HCT116 (cell line): ENCODE measurements at regions not wholly inside any gene's neighbourhood (a gene's known extent, or its start where the extent isn't known, plus 50 kb on each side); places are given as distances from the start of the nearest gene placed in this dataset.

Experiments used
- ATAC-seq: fragments of 200-7000 bp; cut with Tn5 transposase; 2 replicates; pipeline ENCODE4 v1.9.1; 2020; ENCODE audit warnings: mild to moderate bottlenecking, moderate library complexity
- BruUV-seq: library from RNA; stranded (reverse); fragments of 400-500 nt; replicated peaks from 2 replicates; lab custom pipeline; 2021; lab: Mats Ljungman, UMichigan
- CTCF ChIA-PET: fragments of 300-600 bp; sonication (Branson Sonifier 250); formaldehyde crosslinking; loops from one replicate; lab custom pipeline; 2021; ENCODE audit warnings: antibody characterized with exemption; lab: Charles Lee
- POLR2A ChIA-PET: fragments of 300-600, 350-600 bp; sonication (Branson Sonifier 250); formaldehyde crosslinking; loops from one replicate; lab custom pipeline; 2021; ENCODE audit warnings: antibody characterized with exemption; lab: Charles Lee
- RAD21 ChIA-PET, 2 experiments: fragments of 300-600 bp; sonication (Branson Sonifier 250); formaldehyde crosslinking; loops; one replicate each; lab custom pipeline; 2023; ENCODE audit warnings: low total read pairs in 2 of 2; ENCODE audit not compliant: uncharacterized antibody in 2 of 2, unreplicated experiment in 2 of 2, low non-redundant PET in 1 of 2; lab: Charles Lee
- DNase-seq: peaks from one replicate; pipeline ENCODE4 v3.0.0-alpha.2; 2010; ENCODE audit warnings: low read depth, low spot score
- H2AFZ ChIP-seq: fragments of 200-600 bp; shearing (Covaris generic), sonication (generic); 2 replicates; pipeline ENCODE4 v1.6.1; 2017; ENCODE audit warnings: low read depth, mixed run types, mixed read lengths, antibody characterized with exemption, low read length; ENCODE audit not compliant: poor library complexity, severe bottlenecking
- H3K27ac ChIP-seq: 2 replicates; pipeline ENCODE4 v1.5.1; 2012; ENCODE audit warnings: low read depth, low read length
- H3K27me3 ChIP-seq: fragments of 200-600 bp; sonication (generic); 2 replicates; pipeline ENCODE4 v1.6.1; 2016; ENCODE audit warnings: mixed run types, low read length, mixed read lengths; ENCODE audit not compliant: insufficient read depth
- H3K36me3 ChIP-seq, 2 experiments: fragments of 200-500 bp in 1 of 2; fragments of 200-600 bp in 1 of 2; sonication (Bioruptor generic) in 1 of 2; sonication (generic) in 1 of 2; 2 replicates each; pipeline versions ENCODE4 v1.5.1 to v1.6.1; 2014 to 2016; ENCODE audit warnings: low read length in 2 of 2, inconsistent platforms in 1 of 2, mixed read lengths in 1 of 2, mixed run types in 1 of 2; ENCODE audit not compliant: insufficient read depth in 2 of 2, control insufficient read depth in 1 of 2
- H3K4me1 ChIP-seq, 2 experiments: fragments of 200-600 bp in 1 of 2; sonication (generic) in 1 of 2; 2 replicates each; pipeline versions ENCODE4 v1.5.1 to v1.6.1; 2012 to 2017; ENCODE audit warnings: low read length in 2 of 2, inconsistent platforms in 1 of 2, mild to moderate bottlenecking in 1 of 2, mixed read lengths in 1 of 2, mixed run types in 1 of 2, moderate library complexity in 1 of 2; ENCODE audit not compliant: insufficient read depth in 2 of 2, control insufficient read depth in 1 of 2
- H3K4me2 ChIP-seq: fragments of 200-600 bp; sonication (generic); 2 replicates; pipeline ENCODE4 v1.6.1; 2017; ENCODE audit warnings: mixed run types, low read length, mixed read lengths
- H3K4me3 ChIP-seq, 2 experiments: fragments of 200-600 bp in 1 of 2; sonication (generic) in 1 of 2; replicated peaks in 1 of 2; 2 replicates each; pipeline ENCODE4 v1.5.1; 2011 to 2016; ENCODE audit warnings: low read length in 2 of 2, control low read depth in 1 of 2, low read depth in 1 of 2, mild to moderate bottlenecking in 1 of 2, mixed read lengths in 1 of 2, mixed run types in 1 of 2
- H3K79me2 ChIP-seq: fragments of 200-600 bp; sonication (generic); 2 replicates; pipeline ENCODE4 v1.6.1; 2017; ENCODE audit warnings: mild to moderate bottlenecking, mixed run types, low read length, moderate library complexity, mixed read lengths; ENCODE audit not compliant: insufficient read depth
- H3K9ac ChIP-seq: fragments of 200-600 bp; sonication (generic); 2 replicates; pipeline ENCODE4 v1.6.1; 2016; ENCODE audit warnings: low read length, mixed read lengths
- H3K9me2 ChIP-seq: fragments of 200-600 bp; sonication (generic), shearing (Covaris generic); 2 replicates; pipeline ENCODE4 v1.6.1; 2017; ENCODE audit warnings: mixed run types, mild to moderate bottlenecking, moderate library complexity; ENCODE audit not compliant: insufficient read depth
- H3K9me3 ChIP-seq, 2 experiments: fragments of 200-500 bp in 1 of 2; fragments of 200-600 bp in 1 of 2; sonication (Bioruptor generic) in 1 of 2; sonication (generic) in 1 of 2; 2 replicates each; pipeline ENCODE4 v1.6.1; 2014 to 2017; ENCODE audit warnings: low read length in 2 of 2, mixed read lengths in 2 of 2, inconsistent platforms in 1 of 2, low read depth in 1 of 2, mild to moderate bottlenecking in 1 of 2, mixed run types in 1 of 2, moderate library complexity in 1 of 2; ENCODE audit not compliant: control insufficient read depth in 1 of 2, insufficient read depth in 1 of 2
- H4K20me1 ChIP-seq: fragments of 200-600 bp; sonication (generic), shearing (Covaris generic); 2 replicates; pipeline ENCODE4 v1.6.1; 2017; ENCODE audit warnings: mixed run types, mild to moderate bottlenecking, moderate library complexity; ENCODE audit not compliant: insufficient read depth
- ATF3 ChIP-seq: IDR thresholded peaks from 2 replicates; pipeline ENCODE4 v1.6.1; 2012
- CTCF ChIP-seq, 3 experiments: fragments of 200-600 bp in 1 of 3; sonication (generic) in 1 of 3; IDR thresholded peaks in 2 of 3; conservative IDR thresholded peaks in 1 of 3; 2 replicates each; pipeline ENCODE4 v1.5.1; 2012 to 2017; ENCODE audit warnings: low read depth in 2 of 3, low read length in 2 of 3, antibody characterized with exemption in 1 of 3, borderline replicate concordance in 1 of 3, control low read depth in 1 of 3, mild to moderate bottlenecking in 1 of 3, mixed read lengths in 1 of 3, mixed run types in 1 of 3, moderate library complexity in 1 of 3; ENCODE audit not compliant: insufficient read depth in 1 of 3
- EGR1 ChIP-seq: IDR thresholded peaks from 2 replicates; pipeline ENCODE4 v1.6.1; 2012; ENCODE audit warnings: low read depth
- ELF1 ChIP-seq: IDR thresholded peaks from 2 replicates; pipeline ENCODE4 v1.6.1; 2012; ENCODE audit warnings: low read depth, borderline replicate concordance
- EZH2 ChIP-seq: fragments of 200-600 bp; sonication (generic); IDR thresholded peaks from 2 replicates; pipeline ENCODE4 v1.6.1; 2017; ENCODE audit warnings: antibody characterized with exemption, mixed run types
- EZH2phosphoT487 ChIP-seq: fragments of 200-600 bp; IDR thresholded peaks from 2 replicates; pipeline ENCODE4 v1.6.1; 2018; ENCODE audit warnings: antibody characterized with exemption, borderline replicate concordance
- FOSL1 ChIP-seq: IDR thresholded peaks from 2 replicates; pipeline ENCODE4 v1.6.1; 2012; ENCODE audit warnings: low read depth
- MAX ChIP-seq: IDR thresholded peaks from 2 replicates; pipeline ENCODE4 v1.6.1; 2012
- POLR2A ChIP-seq: IDR thresholded peaks from 2 replicates; pipeline ENCODE4 v1.7.0; 2011; ENCODE audit warnings: borderline replicate concordance; ENCODE audit not compliant: insufficient read depth, insufficient read length; ENCODE audit errors: extremely low read depth
- POLR2AphosphoS5 ChIP-seq: IDR thresholded peaks from 2 replicates; pipeline ENCODE4 v1.6.1; 2011; ENCODE audit warnings: mild to moderate bottlenecking, low read depth, low read length, moderate library complexity
- RAD21 ChIP-seq: IDR thresholded peaks from 2 replicates; pipeline ENCODE4 v1.6.1; 2012; ENCODE audit warnings: low read depth, mild to moderate bottlenecking
- SIN3A ChIP-seq: IDR thresholded peaks from 2 replicates; pipeline ENCODE4 v1.6.1; 2012; ENCODE audit warnings: low read depth
- SRF ChIP-seq: IDR thresholded peaks from 2 replicates; pipeline ENCODE4 v1.6.1; 2012; ENCODE audit warnings: low read depth
- TCF7L2 ChIP-seq: IDR thresholded peaks from 2 replicates; pipeline ENCODE4 v1.7.0; 2011; ENCODE audit warnings: borderline replicate concordance, inconsistent platforms; ENCODE audit not compliant: insufficient read depth, insufficient read length; ENCODE audit errors: extremely low read depth
- ZBTB33 ChIP-seq: IDR thresholded peaks from 2 replicates; pipeline ENCODE4 v1.6.1; 2011; ENCODE audit warnings: mild to moderate bottlenecking, low read length, moderate library complexity; ENCODE audit not compliant: insufficient replicate concordance; ENCODE audit errors: extremely low read depth
- ZFX ChIP-seq: fragments of 450-650 bp; IDR thresholded peaks from 2 replicates; pipeline ENCODE4 v1.6.1; 2017
- ZNF274 ChIP-seq: fragments of 200-500 bp; sonication (Bioruptor generic); IDR thresholded peaks from 2 replicates; pipeline ENCODE4 v1.6.1; 2014; ENCODE audit warnings: mild to moderate bottlenecking, low read depth, low read length, inconsistent platforms
- intact Hi-C: fragments of 100-400 bp; cut with micrococcal nuclease; formaldehyde crosslinking; loops from 2 replicates; pipeline ENCODE4 v1.10.0; 2022

GRCh38 chr20:20856956-20857355, 144.5 kb upstream of the RALGAPA2 start:
- no peak overlapping the region for H2AFZ ChIP-seq
- no peaks in the 10 kb centered on the region for H3K27me3 ChIP-seq
- H3K4me3 ChIP-seq, result no peak overlapping the region
- ChIA-PET POLR2A (no interaction called here), RAD21 (no interaction called here), CTCF (no interaction called here)
- ATAC-seq (no peak), DNase-seq (no peak)
- no peaks in the 10 kb centered on the region for H3K36me3 ChIP-seq
- no peak overlapping the region for H3K4me2 ChIP-seq
- H3K4me1 ChIP-seq, result no peaks in the 10 kb centered on the region
- H3K9me3 ChIP-seq, result no peaks in the 10 kb centered on the region
- no peaks in the 10 kb centered on the region for H3K9me2 ChIP-seq
- no peaks in the 10 kb centered on the region for H4K20me1 ChIP-seq
- intact Hi-C loops, result no loop called here
- TF ChIP-seq ZNF274, result no peak
- no peak for TF ChIP-seq TCF7L2
- no peak for TF ChIP-seq FOSL1
- no peak for TF ChIP-seq EZH2phosphoT487
- TF ChIP-seq ELF1, result no peak
- no peak for TF ChIP-seq SIN3A
- TF ChIP-seq ZFX, result no peak
- TF ChIP-seq POLR2AphosphoS5, result no peak
- no peak for TF ChIP-seq RAD21
- TF ChIP-seq EGR1, result no peak
- no peak for TF ChIP-seq EZH2
- TF ChIP-seq POLR2A, result no peak
- no peaks in the 10 kb centered on the region for H3K79me2 ChIP-seq
- H3K9ac ChIP-seq, result no peak overlapping the region
- no peak overlapping the region for H3K27ac ChIP-seq
- BruUV-seq, result no TSS peak

- CTCF ChIA-PET, result no interaction called here
- DNase-seq (no peak), ATAC-seq (no peak)
- no TSS peak for BruUV-seq
- no peak overlapping the region for H3K4me2 ChIP-seq
- H3K36me3 ChIP-seq, result no peaks in the 10 kb centered on the region
- no peak overlapping the region for H2AFZ ChIP-seq
- intact Hi-C loops, result no loop called here
- no peak for TF ChIP-seq ATF3
- TF ChIP-seq POLR2AphosphoS5, result no peak
- TF ChIP-seq CTCF (IDR thresholded peaks at IDR 0.05 in 2 of 3, conservative IDR thresholded peaks at IDR 0.05 in 1 of 3; ENCODE audit: borderline replicate concordance in 1 of 3, insufficient read depth in 1 of 3, low read depth in 2 of 3, low read length in 2 of 3), result no peak
- no peak for TF ChIP-seq ELF1
- no peak for TF ChIP-seq ZBTB33
- no peak for TF ChIP-seq POLR2A
- TF ChIP-seq ZNF274, result no peak
- no peak for TF ChIP-seq SRF
- no peak for TF ChIP-seq MAX
- RAD21 ChIA-PET, result no interaction called here
- H3K9me3 ChIP-seq, result no peaks in the 10 kb centered on the region
- no peaks in the 10 kb centered on the region for H3K4me1 ChIP-seq
- no peak overlapping the region for H3K4me3 ChIP-seq
- H3K79me2 ChIP-seq, result no peaks in the 10 kb centered on the region
- no peaks in the 10 kb centered on the region for H3K27me3 ChIP-seq
- no peaks in the 10 kb centered on the region for H3K9me2 ChIP-seq
- no peak overlapping the region for H3K27ac ChIP-seq
- POLR2A ChIA-PET, result no interaction called here
- no peak overlapping the region for H3K9ac ChIP-seq
- no peaks in the 10 kb centered on the region for H4K20me1 ChIP-seq
Measured at GRCh38 chr20:20856306-20856705, 143.9 kb upstream of the RALGAPA2 start.
